ENCODE measurements at regions not wholly inside any gene's neighbourhood (a gene's known extent, or its start where the extent isn't known, plus 50 kb on each side); places are given as distances from the start of the nearest gene placed in this dataset.

DNA sequence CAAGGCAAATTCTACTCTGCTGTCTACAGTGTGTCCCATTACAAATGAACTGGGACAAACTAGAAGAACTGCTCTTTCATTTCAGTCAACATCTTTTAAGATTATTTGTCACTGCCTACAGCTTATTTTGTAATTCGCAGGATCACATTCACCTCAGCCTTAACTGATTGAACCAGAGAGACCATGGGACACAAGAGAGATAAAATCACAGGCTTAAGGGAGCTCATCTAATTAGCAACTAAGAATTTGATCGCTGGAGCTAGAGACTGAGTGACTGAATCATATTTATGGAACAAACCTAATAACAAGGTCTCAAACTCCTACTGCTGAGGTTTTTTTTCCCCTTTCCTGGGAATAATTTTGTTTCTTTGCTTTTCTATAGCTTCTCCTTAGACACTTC lies 898.2 kb downstream of the PCDH18 start:
- TF ChIP-seq, protein P1, sequence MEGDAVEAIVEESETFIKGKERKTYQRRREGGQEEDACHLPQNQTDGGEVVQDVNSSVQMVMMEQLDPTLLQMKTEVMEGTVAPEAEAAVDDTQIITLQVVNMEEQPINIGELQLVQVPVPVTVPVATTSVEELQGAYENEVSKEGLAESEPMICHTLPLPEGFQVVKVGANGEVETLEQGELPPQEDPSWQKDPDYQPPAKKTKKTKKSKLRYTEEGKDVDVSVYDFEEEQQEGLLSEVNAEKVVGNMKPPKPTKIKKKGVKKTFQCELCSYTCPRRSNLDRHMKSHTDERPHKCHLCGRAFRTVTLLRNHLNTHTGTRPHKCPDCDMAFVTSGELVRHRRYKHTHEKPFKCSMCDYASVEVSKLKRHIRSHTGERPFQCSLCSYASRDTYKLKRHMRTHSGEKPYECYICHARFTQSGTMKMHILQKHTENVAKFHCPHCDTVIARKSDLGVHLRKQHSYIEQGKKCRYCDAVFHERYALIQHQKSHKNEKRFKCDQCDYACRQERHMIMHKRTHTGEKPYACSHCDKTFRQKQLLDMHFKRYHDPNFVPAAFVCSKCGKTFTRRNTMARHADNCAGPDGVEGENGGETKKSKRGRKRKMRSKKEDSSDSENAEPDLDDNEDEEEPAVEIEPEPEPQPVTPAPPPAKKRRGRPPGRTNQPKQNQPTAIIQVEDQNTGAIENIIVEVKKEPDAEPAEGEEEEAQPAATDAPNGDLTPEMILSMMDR (IDR thresholded peaks at IDR 0.05): no peak
- TF ChIP-seq POLR2AphosphoS5 (IDR thresholded peaks at IDR 0.05): no peak
- no peak for TF ChIP-seq POLR2A (IDR thresholded peaks at IDR 0.05)
- no peak for TF ChIP-seq EP300 (IDR thresholded peaks at IDR 0.05)
